Right lobe of liver (tissue), 6 donors: ENCODE measurements at regions not wholly inside any gene's neighbourhood (a gene's known extent, or its start where the extent isn't known, plus 50 kb on each side); places are given as distances from the start of the nearest gene placed in this dataset.

Experiments used
- ATAC-seq, 4 donors: fragments of 200-7000 bp; cut with Tn5 transposase; one replicate each; pipeline ENCODE4 v1.9.1; 2020; ENCODE audit warnings: mild to moderate bottlenecking in 4 of 4, moderate library complexity in 4 of 4
- DNase-seq, 3 donors: peaks; one replicate each; pipeline ENCODE4 v3.0.0-alpha.2; 2020
- H3K27ac ChIP-seq, 3 donors: fragments of 200-600 bp; one replicate each; pipeline ENCODE4 v1.8.0; 2022
- H3K27me3 ChIP-seq, 2 donors: fragments of 200-600 bp; one replicate each; pipeline ENCODE4 v1.8.0; 2022
- H3K36me3 ChIP-seq, 4 donors: fragments of 200-600 bp; sonication (generic) in 1 of 4; one replicate each; pipeline versions ENCODE4 v1.5.1 to v1.8.0; 2017 to 2022; ENCODE audit warnings: control low read depth in 1 of 4
- H3K4me1 ChIP-seq, 4 donors: fragments of 200-600 bp; sonication (generic) in 1 of 4; one replicate each; pipeline versions ENCODE4 v1.5.1 to v1.8.0; 2017 to 2022; ENCODE audit warnings: control low read depth in 1 of 4
- H3K4me3 ChIP-seq, 3 donors: fragments of 200-600 bp; one replicate each; pipeline ENCODE4 v1.8.0; 2022
- H3K9me3 ChIP-seq, 4 donors: fragments of 200-600 bp; sonication (generic) in 1 of 4; one replicate each; pipeline versions ENCODE4 v1.5.1 to v1.8.0; 2017 to 2022; ENCODE audit warnings: control low read depth in 1 of 4
- CTCF ChIP-seq, 4 donors: fragments of 200-600 bp in 3 of 4; fragments of 450-650 bp in 1 of 4; IDR thresholded peaks; one replicate each; pipeline versions ENCODE4 v1.5.1 to v1.8.0; 2016 to 2022; ENCODE audit warnings: antibody characterized with exemption in 4 of 4, mild to moderate bottlenecking in 2 of 4
- POLR2A ChIP-seq: fragments of 450-650 bp; IDR thresholded peaks from one replicate; pipeline ENCODE4 v1.6.1; 2017; ENCODE audit warnings: antibody characterized with exemption, mild to moderate bottlenecking
- WGBS: methylation state at CpG from one replicate; pipeline ENCODE4 v1.1.6; 2018; ENCODE audit warnings: low coverage, low lambda C conversion rate; ENCODE audit not compliant: insufficient coverage; ENCODE audit errors: missing lambda C conversion rate; 5-methylcytosine and 5-hydroxymethylcytosine counted together
- intact Hi-C, 2 donors: fragments of 100-400 bp; cut with DNase I; formaldehyde crosslinking; loops; one replicate each; pipeline versions ENCODE4 v1.11.2 to v1.14.1; 2022
- donor health status: DM: no; HTN: yes; CAD: no.
- donor health status: DM: no; HTN: no; CAD: no.
- donor health status: DM: no; HTN: no; CAD: no.
- donor health status: DM: no; HTN: yes; CAD: no.
- donor health status: DM: no; HTN: yes; CAD: no.

GRCh38 chr20:6533761-6534479 lies 233.6 kb upstream of the BMP2 start:
- H3K27ac ChIP-seq, result no peak overlapping the region
- no peak overlapping the region for H3K4me3 ChIP-seq
- H3K9me3 ChIP-seq, result no peaks in the 10 kb centered on the region
- DNase-seq, result no peak
- 62% methylated on average over 17 of the region's 17 CpGs for WGBS
- H3K27me3 ChIP-seq, result no peaks in the 10 kb centered on the region
- H3K4me1 ChIP-seq, result no peaks in the 10 kb centered on the region
- no peak for TF ChIP-seq CTCF (IDR thresholded peaks at IDR 0.05)
- no peak for TF ChIP-seq POLR2A
- intact Hi-C loops, result no loop called here
- ATAC-seq, result no peak
- H3K36me3 ChIP-seq, result no peaks in the 10 kb centered on the region

GRCh38 chr20:6533351-6533750 lies 234.1 kb upstream of the BMP2 start:
- no peak overlapping the region for H3K4me3 ChIP-seq
- TF ChIP-seq POLR2A (no peak), CTCF (IDR thresholded peaks at IDR 0.05) (no peak)
- H3K9me3 ChIP-seq, result no peaks in the 10 kb centered on the region
- H3K27ac ChIP-seq, result no peak overlapping the region
- ATAC-seq (no peak), DNase-seq (no peak)
- intact Hi-C loops, result no loop called here
- H3K36me3 ChIP-seq, result no peaks in the 10 kb centered on the region
- H3K4me1 ChIP-seq, result no peaks in the 10 kb centered on the region
- no peaks in the 10 kb centered on the region for H3K27me3 ChIP-seq
- 31% methylated on average over 2 of the region's 2 CpGs for WGBS

GRCh38 chr20:6530779-6531315 lies 236.6 kb upstream of the BMP2 start:
- intact Hi-C loops, result no loop called here
- Histone ChIP-seq H3K9me3 (no peaks in the 10 kb centered on the region), H3K27me3 (no peaks in the 10 kb centered on the region), H3K4me3 (no peak overlapping the region), H3K27ac (no peak overlapping the region), H3K4me1 (no peaks in the 10 kb centered on the region), H3K36me3 (no peaks in the 10 kb centered on the region)
- DNase-seq, result no peak
- 70% methylated on average over 3 of the region's 3 CpGs for WGBS
- ATAC-seq, result no peak
- TF ChIP-seq CTCF (IDR thresholded peaks at IDR 0.05) (no peak), POLR2A (no peak)

GRCh38 chr20:6530254-6530653 lies 237.2 kb upstream of the BMP2 start:
- intact Hi-C loops, result no loop called here
- Histone ChIP-seq H3K27ac (no peak overlapping the region), H3K4me3 (no peak overlapping the region), H3K36me3 (no peaks in the 10 kb centered on the region), H3K27me3 (no peaks in the 10 kb centered on the region), H3K9me3 (no peaks in the 10 kb centered on the region), H3K4me1 (no peaks in the 10 kb centered on the region)
- TF ChIP-seq CTCF (IDR thresholded peaks at IDR 0.05) (no peak), POLR2A (no peak)
- DNase-seq, result no peak
- no peak for ATAC-seq
